ENCODE measurements at regions not wholly inside any gene's neighbourhood (a gene's known extent, or its start where the extent isn't known, plus 50 kb on each side); places are given as distances from the start of the nearest gene placed in this dataset.

DNA sequence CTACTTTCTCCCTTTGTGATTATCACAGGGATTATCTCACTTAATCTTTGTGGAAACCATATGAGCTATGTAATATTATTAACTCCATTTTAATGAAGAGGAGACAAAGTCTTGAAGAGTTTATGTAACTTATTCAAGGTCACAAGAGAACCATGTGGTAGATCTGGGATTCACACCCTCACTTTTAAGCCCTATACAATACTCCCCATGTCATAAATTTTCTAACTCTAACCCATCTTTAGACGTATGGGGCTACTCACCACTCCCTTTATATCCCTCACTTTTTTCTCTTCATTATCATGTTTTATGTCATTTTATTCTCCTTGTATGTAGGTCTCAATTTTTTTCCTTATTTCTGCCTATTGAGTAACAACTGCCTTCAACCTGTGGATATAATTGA, 126.4 kb upstream of the AHI1 start (continued):
- TF ChIP-seq EZH2phosphoT487 (IDR thresholded peaks at IDR 0.05; ENCODE audit: unreplicated experiment) (no peak), JUNB (IDR thresholded peaks at IDR 0.05; ENCODE audit: unreplicated experiment) (no peak), EZH2 (IDR thresholded peaks at IDR 0.05; ENCODE audit: low read depth, unreplicated experiment) (no peak), ZNF331 (CRISPR knock-in tag; IDR thresholded peaks at IDR 0.05; ENCODE audit: low read depth) (no peak), ETS1 (IDR thresholded peaks at IDR 0.05) (no peak), POLR2AphosphoS5 (IDR thresholded peaks at IDR 0.05; ENCODE audit: low read depth) (no peak), CREB1 (CRISPR knock-in tag; IDR thresholded peaks at IDR 0.05; ENCODE audit: low read depth) (no peak)
- TF ChIP-seq, protein P1, sequence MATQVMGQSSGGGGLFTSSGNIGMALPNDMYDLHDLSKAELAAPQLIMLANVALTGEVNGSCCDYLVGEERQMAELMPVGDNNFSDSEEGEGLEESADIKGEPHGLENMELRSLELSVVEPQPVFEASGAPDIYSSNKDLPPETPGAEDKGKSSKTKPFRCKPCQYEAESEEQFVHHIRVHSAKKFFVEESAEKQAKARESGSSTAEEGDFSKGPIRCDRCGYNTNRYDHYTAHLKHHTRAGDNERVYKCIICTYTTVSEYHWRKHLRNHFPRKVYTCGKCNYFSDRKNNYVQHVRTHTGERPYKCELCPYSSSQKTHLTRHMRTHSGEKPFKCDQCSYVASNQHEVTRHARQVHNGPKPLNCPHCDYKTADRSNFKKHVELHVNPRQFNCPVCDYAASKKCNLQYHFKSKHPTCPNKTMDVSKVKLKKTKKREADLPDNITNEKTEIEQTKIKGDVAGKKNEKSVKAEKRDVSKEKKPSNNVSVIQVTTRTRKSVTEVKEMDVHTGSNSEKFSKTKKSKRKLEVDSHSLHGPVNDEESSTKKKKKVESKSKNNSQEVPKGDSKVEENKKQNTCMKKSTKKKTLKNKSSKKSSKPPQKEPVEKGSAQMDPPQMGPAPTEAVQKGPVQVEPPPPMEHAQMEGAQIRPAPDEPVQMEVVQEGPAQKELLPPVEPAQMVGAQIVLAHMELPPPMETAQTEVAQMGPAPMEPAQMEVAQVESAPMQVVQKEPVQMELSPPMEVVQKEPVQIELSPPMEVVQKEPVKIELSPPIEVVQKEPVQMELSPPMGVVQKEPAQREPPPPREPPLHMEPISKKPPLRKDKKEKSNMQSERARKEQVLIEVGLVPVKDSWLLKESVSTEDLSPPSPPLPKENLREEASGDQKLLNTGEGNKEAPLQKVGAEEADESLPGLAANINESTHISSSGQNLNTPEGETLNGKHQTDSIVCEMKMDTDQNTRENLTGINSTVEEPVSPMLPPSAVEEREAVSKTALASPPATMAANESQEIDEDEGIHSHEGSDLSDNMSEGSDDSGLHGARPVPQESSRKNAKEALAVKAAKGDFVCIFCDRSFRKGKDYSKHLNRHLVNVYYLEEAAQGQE (IDR thresholded peaks at IDR 0.05; ENCODE audit: unreplicated experiment) = no peak

GRCh38 chr6:135624402-135625295, 127.1 kb upstream of the AHI1 start:
- no peaks in the 10 kb centered on the region for H3K36me3 ChIP-seq (ENCODE audit: insufficient read depth)
- no peak overlapping the region for H3K4me3 ChIP-seq
- no peak overlapping the region for H3K4me2 ChIP-seq
- no peaks in the 10 kb centered on the region for H3K79me2 ChIP-seq (replicated peaks; ENCODE audit: insufficient read depth)
- no peaks in the 10 kb centered on the region for H3K27me3 Mint-ChIP-seq (ENCODE audit: insufficient read depth, low read depth, poor library complexity)
- H3K4me3 Mint-ChIP-seq = no peak overlapping the region
- H3K4me1 Mint-ChIP-seq = no peaks in the 10 kb centered on the region
- no peak overlapping the region for H3K27ac Mint-ChIP-seq
- no peaks in the 10 kb centered on the region for H3K27me3 ChIP-seq (ENCODE audit: insufficient read depth)
- H4K20me1 ChIP-seq (replicated peaks; ENCODE audit: insufficient read depth) = no peaks in the 10 kb centered on the region
- no peaks in the 10 kb centered on the region for H3F3A ChIP-seq (replicated peaks; ENCODE audit: low read depth)
- H3K9me2 ChIP-seq (ENCODE audit: insufficient read depth) = peaks cover 3% of the 10 kb centered on the region
- H3K9me3 Mint-ChIP-seq = no peaks in the 10 kb centered on the region
- ATAC-seq (no peak), DNase-seq (ENCODE audit: low spot score) (no peak)
- H3K27ac ChIP-seq (ENCODE audit: low read depth) = no peak overlapping the region
- H3K36me3 Mint-ChIP-seq (ENCODE audit: low read depth) = no peaks in the 10 kb centered on the region
- H3K4me1 ChIP-seq (ENCODE audit: insufficient read depth) = no peaks in the 10 kb centered on the region
- H2AFZ ChIP-seq = no peak overlapping the region
- TF ChIP-seq JUNB (IDR thresholded peaks at IDR 0.05; ENCODE audit: unreplicated experiment) (no peak), EZH2phosphoT487 (IDR thresholded peaks at IDR 0.05; ENCODE audit: unreplicated experiment) (no peak)
- TF ChIP-seq, protein P2, sequence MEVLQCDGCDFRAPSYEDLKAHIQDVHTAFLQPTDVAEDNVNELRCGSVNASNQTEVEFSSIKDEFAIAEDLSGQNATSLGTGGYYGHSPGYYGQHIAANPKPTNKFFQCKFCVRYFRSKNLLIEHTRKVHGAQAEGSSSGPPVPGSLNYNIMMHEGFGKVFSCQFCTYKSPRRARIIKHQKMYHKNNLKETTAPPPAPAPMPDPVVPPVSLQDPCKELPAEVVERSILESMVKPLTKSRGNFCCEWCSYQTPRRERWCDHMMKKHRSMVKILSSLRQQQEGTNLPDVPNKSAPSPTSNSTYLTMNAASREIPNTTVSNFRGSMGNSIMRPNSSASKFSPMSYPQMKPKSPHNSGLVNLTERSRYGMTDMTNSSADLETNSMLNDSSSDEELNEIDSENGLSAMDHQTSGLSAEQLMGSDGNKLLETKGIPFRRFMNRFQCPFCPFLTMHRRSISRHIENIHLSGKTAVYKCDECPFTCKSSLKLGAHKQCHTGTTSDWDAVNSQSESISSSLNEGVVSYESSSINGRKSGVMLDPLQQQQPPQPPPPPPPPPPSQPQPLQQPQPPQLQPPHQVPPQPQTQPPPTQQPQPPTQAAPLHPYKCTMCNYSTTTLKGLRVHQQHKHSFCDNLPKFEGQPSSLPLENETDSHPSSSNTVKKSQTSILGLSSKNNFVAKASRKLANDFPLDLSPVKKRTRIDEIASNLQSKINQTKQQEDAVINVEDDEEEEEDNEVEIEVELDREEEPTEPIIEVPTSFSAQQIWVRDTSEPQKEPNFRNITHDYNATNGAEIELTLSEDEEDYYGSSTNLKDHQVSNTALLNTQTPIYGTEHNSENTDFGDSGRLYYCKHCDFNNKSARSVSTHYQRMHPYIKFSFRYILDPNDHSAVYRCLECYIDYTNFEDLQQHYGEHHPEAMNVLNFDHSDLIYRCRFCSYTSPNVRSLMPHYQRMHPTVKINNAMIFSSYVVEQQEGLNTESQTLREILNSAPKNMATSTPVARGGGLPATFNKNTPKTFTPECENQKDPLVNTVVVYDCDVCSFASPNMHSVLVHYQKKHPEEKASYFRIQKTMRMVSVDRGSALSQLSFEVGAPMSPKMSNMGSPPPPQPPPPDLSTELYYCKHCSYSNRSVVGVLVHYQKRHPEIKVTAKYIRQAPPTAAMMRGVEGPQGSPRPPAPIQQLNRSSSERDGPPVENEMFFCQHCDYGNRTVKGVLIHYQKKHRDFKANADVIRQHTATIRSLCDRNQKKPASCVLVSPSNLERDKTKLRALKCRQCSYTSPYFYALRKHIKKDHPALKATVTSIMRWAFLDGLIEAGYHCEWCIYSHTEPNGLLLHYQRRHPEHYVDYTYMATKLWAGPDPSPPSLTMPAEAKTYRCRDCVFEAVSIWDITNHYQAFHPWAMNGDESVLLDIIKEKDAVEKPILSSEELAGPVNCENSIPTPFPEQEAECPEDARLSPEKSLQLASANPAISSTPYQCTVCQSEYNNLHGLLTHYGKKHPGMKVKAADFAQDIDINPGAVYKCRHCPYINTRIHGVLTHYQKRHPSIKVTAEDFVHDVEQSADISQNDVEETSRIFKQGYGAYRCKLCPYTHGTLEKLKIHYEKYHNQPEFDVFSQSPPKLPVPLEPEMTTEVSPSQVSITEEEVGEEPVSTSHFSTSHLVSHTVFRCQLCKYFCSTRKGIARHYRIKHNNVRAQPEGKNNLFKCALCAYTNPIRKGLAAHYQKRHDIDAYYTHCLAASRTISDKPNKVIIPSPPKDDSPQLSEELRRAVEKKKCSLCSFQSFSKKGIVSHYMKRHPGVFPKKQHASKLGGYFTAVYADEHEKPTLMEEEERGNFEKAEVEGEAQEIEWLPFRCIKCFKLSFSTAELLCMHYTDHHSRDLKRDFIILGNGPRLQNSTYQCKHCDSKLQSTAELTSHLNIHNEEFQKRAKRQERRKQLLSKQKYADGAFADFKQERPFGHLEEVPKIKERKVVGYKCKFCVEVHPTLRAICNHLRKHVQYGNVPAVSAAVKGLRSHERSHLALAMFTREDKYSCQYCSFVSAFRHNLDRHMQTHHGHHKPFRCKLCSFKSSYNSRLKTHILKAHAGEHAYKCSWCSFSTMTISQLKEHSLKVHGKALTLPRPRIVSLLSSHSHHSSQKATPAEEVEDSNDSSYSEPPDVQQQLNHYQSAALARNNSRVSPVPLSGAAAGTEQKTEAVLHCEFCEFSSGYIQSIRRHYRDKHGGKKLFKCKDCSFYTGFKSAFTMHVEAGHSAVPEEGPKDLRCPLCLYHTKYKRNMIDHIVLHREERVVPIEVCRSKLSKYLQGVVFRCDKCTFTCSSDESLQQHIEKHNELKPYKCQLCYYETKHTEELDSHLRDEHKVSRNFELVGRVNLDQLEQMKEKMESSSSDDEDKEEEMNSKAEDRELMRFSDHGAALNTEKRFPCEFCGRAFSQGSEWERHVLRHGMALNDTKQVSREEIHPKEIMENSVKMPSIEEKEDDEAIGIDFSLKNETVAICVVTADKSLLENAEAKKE (CRISPR knock-in tag; IDR thresholded peaks at IDR 0.05) = no peak
- TF ChIP-seq, protein P1 (IDR thresholded peaks at IDR 0.05; ENCODE audit: unreplicated experiment) = no peak

Data from GM23338 (cell line).